HG03025 (cell line): ENCODE measurements at regions not wholly inside any gene's neighbourhood (a gene's known extent, or its start where the extent isn't known, plus 50 kb on each side); places are given as distances from the start of the nearest gene placed in this dataset.
A peak's percentile ranks its signal among the peaks of the same experiment; 100 is the strongest.
"Not testable (repeated sequence)": the region's sequence is repeated elsewhere in the genome, so short reads cannot be mapped to it uniquely, and the experiment has no call there.

ENCODE experiments used
- ATAC-seq: cut with Tn5 transposase; IDR thresholded peaks from one replicate; pipeline ENCODE4 v1.9.1; 2021; ENCODE audit warnings: mild to moderate bottlenecking, moderate library complexity; ENCODE audit not compliant: unreplicated experiment, low FRiP score

DNA sequence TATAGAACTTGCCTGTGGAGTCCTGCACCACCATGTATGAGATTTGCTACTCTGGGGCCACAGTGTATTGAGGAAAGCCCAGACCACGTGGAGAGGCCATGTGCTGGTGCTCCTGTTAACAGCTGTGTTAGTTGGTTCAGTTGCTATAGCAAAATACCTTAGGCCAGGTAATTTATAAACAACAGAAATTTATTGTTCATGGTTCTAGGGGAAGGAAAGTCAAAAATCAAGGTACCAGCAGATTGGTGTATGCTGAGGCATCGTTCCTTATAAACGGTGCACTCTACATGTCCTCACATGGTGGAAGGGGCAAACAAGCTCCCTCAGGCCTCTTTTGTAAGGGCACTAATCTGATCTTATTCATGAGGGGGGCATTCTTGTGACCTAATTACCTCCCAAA is 135.9 kb upstream of the FOXN2 start:
- ATAC-seq: no peak

GRCh38 chr2:48180557-48180956 is 133.9 kb upstream of the FOXN2 start:
- ATAC-seq: no peak

DNA sequence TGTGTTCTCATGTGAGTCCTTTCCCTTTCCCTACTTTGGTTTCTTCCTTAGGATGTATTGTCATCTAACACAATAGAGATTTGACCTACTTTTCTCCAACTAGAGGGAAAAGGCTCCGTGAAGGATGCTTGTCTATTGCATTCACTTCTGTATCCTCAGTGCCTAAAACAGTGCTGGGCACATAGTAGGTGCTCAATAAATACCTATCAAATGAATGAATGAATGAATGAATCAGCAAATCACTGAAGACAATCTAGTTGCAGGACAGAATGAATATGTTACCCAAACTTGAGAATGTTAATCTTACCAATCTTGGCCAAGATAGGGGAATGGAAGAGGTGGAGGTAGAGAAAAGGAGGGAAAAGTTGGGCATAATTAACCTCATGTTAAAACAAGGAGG is 131.2 kb upstream of the FOXN2 start:
- no peak for ATAC-seq

GRCh38 chr2:48183991-48184390 is 130.5 kb upstream of the FOXN2 start:
- ATAC-seq: no peak

DNA sequence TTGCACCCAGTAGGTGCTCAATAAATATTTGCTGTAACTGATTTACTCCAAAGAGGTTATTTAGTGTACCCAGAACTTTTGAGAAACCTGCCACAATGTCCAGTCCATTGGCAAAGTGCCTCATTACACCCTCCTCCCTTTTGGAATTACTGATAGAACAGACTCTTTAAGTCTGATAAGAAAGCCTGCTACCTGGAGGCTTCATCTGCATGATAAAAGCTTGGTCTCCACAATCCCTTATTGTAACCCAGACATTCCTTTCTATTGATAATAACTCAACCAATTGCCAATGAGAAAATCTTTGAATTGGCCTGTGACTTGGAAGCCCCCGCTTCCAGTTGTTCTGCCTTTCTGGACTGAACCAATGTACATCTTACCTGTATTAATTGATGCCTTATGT is 127.0 kb upstream of the FOXN2 start:
- no peak for ATAC-seq

GRCh38 chr2:48189552-48190228 is 124.8 kb upstream of the FOXN2 start:
- no peak for ATAC-seq

DNA sequence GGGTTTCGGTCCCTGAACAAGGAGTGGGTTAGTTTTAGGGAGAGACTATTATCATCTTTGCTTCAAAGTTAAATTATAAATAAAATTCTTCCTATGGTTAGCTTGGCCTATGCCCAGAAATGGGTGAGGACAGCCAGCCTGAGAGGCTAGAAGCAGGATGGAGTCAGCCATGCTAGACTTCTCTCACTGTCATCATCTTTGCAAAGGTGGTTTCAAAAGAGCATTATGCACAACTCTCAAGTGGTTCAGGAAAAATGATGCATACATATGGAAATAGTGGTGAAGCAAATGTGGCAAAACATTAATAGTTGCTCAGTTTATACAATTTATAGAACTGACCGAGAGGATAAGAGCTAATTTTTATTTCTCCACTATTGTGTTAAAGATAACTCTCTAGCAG is 124.3 kb upstream of the FOXN2 start:
- no peak for ATAC-seq

DNA sequence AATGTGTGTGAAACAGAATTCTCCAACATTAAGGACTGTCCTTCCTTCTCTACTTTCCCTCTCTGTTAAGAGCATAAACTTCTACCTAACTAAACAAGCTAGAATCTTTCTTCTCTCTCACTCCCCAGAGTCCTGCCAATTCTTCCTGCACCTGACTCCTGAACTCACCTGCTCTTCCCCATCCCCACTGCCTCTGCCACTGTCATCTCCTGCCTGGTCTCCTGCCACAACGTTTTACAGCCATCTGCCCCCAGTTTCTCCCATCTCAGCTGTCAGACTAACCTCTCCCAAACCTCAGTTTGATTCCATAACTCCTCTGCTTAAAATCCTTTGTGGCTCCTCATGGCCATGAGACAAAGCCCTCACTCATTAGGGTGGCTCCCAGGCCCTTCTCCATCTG is 119.8 kb upstream of the FOXN2 start:
- ATAC-seq: no peak

- no peak for ATAC-seq
These were observed 119.3 kb upstream of the FOXN2 start for GRCh38 chr2:48195169-48195568.

DNA sequence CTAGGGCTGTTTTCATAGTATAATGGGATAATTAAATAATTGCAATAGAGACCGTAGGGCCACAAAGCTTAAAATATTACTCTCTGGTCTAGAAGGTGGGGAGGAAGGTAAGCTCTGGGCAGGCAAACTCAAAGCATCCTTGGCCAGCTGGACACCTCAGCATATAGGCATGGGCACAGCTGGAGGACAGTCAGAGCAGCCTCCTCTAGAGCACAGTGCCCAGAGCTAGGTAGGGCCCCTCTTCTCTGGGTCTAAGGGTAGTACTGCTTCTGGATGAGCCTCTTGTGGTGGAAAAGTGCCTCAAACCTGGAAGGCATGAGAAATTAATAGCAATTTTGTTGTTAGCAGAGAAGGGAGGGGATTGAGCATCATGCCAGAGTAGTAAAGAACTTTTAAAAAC is 116.9 kb upstream of the FOXN2 start:
- no peak for ATAC-seq

DNA sequence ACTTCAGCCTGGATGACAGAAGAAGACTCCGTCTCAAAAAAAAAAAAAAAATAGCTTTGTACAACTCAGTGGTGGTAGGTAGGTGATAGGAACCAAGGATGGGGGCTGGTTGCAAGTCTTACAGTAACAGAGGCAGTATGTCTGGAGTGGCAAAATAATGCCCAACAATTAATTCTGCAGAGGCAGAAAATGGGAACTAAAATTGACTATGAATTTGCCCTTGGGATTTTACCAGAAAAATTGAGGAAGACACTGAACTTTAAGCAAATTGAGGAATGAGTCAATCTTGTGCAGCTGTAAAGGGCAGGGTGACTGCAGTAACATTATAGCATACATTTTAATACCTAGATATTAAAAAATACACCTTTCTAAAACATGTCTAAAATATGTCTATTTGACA is 116.1 kb upstream of the FOXN2 start:
- ATAC-seq: no peak

DNA sequence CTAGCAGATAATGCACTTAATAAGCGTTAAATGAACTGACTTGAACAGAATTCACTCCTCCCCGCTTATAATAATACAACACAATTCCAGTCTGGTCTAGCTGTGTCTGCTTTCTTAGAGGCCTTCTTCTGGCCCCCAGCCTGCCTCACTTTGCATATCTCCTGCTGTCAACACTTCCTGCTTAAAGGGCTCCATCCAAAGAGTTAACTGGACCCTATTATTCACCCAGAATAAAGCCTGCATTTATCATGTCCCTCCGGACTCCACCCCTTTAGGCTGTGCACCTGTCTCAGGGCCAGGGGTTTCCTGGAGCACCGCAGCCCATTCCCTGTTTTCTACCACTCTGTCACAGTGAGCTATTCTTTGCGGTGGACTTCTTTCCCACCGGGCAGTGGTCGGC is 115.4 kb upstream of the FOXN2 start:
- no peak for ATAC-seq

DNA sequence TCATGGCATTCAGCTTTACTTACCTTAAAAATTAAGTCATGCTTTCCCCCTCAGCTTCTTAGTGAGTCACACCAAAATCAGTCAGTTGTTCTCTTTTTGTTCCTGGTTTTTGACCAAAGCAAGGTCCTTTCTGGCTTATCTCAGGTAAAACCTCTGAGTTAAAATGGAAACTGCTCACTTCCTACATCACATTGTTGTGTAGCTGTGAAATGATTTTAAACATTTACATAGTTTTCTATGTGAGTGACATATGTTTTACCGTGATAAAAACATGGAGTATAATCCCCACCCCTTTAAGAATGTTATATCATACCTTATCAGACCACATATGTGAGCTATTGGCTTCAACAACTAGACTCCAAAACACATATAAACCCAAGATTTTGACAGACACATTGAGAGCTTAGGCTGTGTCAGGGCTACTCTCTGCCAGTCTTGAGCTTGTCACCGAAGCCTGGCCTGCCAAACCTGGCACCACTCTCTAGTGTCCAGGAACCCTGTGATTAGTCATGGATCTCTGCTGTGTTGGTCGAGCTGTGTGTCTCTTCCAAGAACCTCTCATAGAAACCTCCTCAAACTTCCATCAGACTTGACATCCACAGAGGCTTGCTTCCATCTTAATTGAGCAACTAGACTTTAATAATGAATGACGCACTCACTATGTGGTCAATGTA is 113.7 kb upstream of the FOXN2 start:
- peak; percentile 51 for ATAC-seq

DNA sequence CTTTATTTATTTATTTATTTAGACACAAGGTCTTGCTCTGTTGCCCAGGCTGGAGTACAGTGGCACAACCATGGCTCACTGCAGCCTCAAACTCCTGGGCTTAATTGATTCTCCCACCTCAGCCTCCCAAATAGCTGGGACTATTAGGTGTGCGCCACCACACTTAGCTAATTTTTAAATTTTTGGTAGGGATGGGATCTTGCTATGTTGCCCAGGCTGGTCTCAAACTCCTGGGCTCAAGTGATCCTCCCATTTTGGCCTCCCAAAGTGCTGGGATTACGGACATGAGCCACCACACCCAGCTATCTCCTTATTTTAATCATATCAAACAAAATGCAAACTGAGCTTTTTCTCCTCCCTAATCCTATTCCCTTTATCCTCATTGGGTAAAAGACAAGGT is 113.0 kb upstream of the FOXN2 start:
- not testable (repeated sequence) for ATAC-seq

- no peak for ATAC-seq
These were observed 111.4 kb upstream of the FOXN2 start for GRCh38 chr2:48202863-48203642.

DNA sequence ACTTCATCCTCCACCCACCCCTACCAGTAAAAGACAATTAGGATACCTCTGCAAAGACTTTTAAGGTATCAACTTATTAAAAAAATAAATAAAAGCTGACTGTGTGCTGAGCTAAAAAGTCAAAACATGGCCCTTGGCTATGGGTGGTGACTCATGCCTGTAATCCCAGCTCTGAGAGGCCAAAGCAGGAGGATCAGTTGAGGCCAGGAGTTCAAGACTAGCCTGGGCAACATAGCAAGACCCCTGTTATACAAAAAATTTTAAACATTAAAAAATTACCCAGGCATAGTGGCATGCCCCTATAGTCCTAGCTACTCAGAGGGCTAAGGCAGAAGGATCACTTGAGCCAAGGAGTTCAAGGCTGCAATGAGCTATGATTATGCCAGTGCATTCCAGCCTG is 110.8 kb upstream of the FOXN2 start:
- no peak for ATAC-seq

DNA sequence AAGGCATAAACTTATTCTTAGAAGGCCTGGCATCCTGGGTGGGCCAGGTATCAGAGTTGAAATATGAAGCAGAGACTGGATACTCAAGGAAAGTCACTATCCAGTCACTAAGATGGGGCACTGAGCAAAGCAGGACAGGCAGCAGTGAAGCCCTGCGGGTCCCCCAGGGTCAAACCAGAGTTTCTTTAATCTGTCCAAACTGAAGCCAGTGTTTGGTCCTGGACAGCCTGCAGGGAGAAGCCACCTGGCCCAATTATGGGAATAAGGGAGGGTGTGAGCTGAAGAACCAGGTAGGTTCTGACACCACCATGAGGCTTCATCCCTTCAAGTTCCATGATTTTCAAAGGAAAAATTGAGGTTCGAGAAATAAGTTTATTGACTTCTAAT is 109.7 kb upstream of the FOXN2 start:
- no peak for ATAC-seq

- no peak for ATAC-seq
These were observed 109.2 kb upstream of the FOXN2 start for GRCh38 chr2:48205137-48205798.

- not testable (repeated sequence) for ATAC-seq
These were observed 108.3 kb upstream of the FOXN2 start for GRCh38 chr2:48206056-48206656.

DNA sequence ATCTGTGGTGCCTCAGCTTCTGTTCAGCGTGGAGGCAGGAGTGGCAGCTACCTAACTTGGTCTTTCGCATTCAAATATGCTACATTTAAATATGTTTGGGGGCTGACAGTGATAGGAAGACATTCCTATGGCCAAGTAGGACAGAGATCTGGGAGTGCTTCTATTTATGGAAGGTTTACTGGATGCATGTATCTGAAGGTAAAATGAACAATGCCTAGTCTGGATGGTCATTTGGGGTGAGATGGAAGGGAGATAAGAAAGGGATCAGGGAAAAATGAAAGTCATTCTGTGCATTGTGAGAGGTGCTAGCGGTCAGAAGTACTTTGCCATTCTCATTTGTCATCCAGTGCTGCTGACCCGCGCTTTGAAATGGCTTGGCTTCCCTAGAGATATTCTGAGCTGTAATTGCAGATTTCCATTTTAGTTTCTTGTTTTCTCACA is 107.3 kb upstream of the FOXN2 start:
- ATAC-seq: no peak

GRCh38 chr2:48207851-48208250 is 106.6 kb upstream of the FOXN2 start:
- ATAC-seq: no peak
